WERI-Rb-1 (cell line): ENCODE measurements at regions not wholly inside any gene's neighbourhood (a gene's known extent, or its start where the extent isn't known, plus 50 kb on each side); places are given as distances from the start of the nearest gene placed in this dataset.

Source experiments
- DNase-seq: peaks from one replicate; pipeline ENCODE4 v3.0.0-alpha.2; 2020
- H3K27ac ChIP-seq: fragments of 250-450 bp; sonication (Bioruptor Pico); 2 replicates; pipeline ENCODE4 v1.5.1; 2020; ENCODE audit warnings: mild to moderate bottlenecking, moderate library complexity
- H3K27me3 ChIP-seq: fragments of 250-450 bp; sonication (Bioruptor Pico); 2 replicates; pipeline ENCODE4 v1.5.1; 2021; ENCODE audit warnings: mild to moderate bottlenecking, low read depth, moderate library complexity; ENCODE audit not compliant: insufficient read depth, severe bottlenecking
- H3K36me3 ChIP-seq: fragments of 250-450 bp; sonication (Bioruptor Pico); 2 replicates; pipeline ENCODE4 v1.5.1; 2020; ENCODE audit warnings: mild to moderate bottlenecking, moderate library complexity
- H3K4me3 ChIP-seq: 2 replicates; pipeline ENCODE4 v1.5.1; 2011; ENCODE audit warnings: low read depth, mild to moderate bottlenecking, control low read depth, low read length
- H3K9me3 ChIP-seq: fragments of 250-450 bp; sonication (Bioruptor Pico); 2 replicates; pipeline ENCODE4 v1.5.1; 2021; ENCODE audit warnings: mild to moderate bottlenecking, moderate library complexity; ENCODE audit not compliant: severe bottlenecking
- TF ChIP-seq, protein P1 (sequence below): IDR thresholded peaks from 2 replicates; pipeline ENCODE4 v1.5.1; 2011; ENCODE audit warnings: low read depth, mild to moderate bottlenecking, control low read depth, inconsistent platforms, low read length

DNA sequence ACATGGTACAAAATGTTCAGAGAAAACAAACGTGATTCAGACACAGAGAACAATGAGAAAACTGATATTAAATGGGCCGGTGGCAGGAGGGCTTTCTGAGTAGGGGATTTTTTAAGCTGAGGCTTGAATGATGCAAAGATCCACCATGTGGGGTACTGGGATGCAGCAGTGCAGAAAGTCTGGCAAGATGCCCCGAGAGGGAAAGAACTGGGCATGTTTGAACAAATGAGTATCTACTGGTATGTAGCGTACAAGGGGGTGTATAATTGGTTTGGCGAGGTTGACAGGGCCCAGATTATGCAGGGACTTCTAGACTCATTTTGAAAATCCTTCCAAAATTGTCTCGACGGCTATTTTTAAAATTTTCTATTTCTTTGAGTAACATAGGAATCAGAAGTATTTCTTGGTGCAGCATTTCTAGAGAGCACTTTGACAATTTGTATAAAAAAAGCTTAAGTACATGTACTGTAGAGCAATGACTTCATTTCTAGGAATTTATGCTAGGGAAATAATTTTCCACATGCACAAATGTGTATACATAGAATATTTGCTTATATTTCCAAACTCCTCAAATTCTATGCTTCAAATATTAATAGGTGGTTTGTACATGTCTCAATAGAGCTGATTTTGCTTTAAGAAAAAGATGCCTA, 119.6 kb upstream of the DOK5 start:
- DNase-seq, result no peak
- TF ChIP-seq, protein P1, sequence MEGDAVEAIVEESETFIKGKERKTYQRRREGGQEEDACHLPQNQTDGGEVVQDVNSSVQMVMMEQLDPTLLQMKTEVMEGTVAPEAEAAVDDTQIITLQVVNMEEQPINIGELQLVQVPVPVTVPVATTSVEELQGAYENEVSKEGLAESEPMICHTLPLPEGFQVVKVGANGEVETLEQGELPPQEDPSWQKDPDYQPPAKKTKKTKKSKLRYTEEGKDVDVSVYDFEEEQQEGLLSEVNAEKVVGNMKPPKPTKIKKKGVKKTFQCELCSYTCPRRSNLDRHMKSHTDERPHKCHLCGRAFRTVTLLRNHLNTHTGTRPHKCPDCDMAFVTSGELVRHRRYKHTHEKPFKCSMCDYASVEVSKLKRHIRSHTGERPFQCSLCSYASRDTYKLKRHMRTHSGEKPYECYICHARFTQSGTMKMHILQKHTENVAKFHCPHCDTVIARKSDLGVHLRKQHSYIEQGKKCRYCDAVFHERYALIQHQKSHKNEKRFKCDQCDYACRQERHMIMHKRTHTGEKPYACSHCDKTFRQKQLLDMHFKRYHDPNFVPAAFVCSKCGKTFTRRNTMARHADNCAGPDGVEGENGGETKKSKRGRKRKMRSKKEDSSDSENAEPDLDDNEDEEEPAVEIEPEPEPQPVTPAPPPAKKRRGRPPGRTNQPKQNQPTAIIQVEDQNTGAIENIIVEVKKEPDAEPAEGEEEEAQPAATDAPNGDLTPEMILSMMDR, result no peak
- H3K36me3 ChIP-seq, result no peaks in the 10 kb centered on the region
- H3K4me3 ChIP-seq, result no peak overlapping the region
- no peaks in the 10 kb centered on the region for H3K9me3 ChIP-seq
- H3K27me3 ChIP-seq, result peaks cover 57% of the 10 kb centered on the region
- no peak overlapping the region for H3K27ac ChIP-seq

DNA sequence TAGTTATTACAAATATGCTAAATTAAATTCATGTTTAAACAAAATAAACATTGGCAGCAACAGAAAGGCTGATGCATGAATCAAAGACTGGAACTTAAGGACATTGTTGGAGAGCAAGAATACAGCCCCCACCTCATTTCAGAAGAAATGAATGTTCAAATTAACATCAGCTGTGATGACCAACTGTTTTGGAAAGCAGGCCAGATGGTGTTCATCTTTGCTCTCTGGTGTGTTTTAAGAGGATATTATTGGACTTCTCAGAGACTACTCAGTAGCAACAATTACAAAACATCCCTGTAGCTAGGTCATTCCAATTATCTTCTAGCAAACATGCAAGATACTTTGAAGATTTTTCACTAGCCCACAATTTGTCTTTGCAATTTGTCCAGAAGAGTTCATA, 118.6 kb upstream of the DOK5 start:
- Histone ChIP-seq H3K36me3 (no peaks in the 10 kb centered on the region), H3K27ac (no peak overlapping the region), H3K27me3 (peaks cover 62% of the 10 kb centered on the region), H3K4me3 (no peak overlapping the region), H3K9me3 (no peaks in the 10 kb centered on the region)
- DNase-seq, result no peak
- TF ChIP-seq, protein P1, result no peak

DNA sequence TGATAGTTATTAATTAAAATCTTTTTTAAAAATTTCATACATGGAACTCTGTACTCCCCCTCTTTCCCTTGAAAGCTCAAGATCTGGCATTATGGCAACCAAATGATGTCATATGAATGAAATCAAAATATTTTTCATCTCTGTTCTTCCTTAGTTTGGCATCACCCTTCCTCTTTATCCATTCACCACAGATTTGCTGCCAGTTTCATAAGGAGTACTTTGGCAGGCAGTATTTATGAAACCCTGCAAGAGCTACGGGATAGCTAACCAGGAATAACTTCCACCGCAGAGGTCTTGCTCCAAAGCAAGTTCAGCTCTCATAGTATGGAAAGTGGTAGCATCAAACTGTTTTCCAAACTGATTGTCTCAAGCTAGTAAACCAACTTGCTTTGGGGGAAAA, 113.9 kb upstream of the DOK5 start:
- TF ChIP-seq, protein P1, result no peak
- Histone ChIP-seq H3K4me3 (no peak overlapping the region), H3K36me3 (no peaks in the 10 kb centered on the region), H3K27ac (no peak overlapping the region), H3K27me3 (peaks cover 58% of the 10 kb centered on the region), H3K9me3 (no peaks in the 10 kb centered on the region)
- no peak for DNase-seq

DNA sequence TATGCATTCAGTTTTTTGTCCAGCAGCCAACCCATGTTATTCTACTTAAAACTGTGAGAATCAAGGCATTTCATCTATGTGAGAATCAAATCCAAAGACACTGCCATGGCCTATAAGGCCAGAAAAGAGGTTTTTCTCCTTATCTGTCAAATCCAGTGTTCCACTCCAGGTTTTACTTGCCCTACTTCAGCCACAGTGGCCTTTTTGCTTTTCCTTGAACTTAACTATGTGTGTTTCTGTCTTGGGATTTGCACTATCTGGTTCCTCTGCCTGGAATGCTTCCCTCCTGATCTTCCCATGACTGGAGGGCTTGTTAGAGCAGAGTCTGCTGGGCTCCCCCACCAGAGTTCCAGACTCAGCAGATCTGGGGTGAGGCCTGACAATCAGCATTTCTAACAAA, 113.1 kb upstream of the DOK5 start:
- DNase-seq, result no peak
- Histone ChIP-seq H3K27me3 (peaks cover 57% of the 10 kb centered on the region), H3K27ac (no peak overlapping the region), H3K4me3 (no peak overlapping the region), H3K36me3 (no peaks in the 10 kb centered on the region), H3K9me3 (no peaks in the 10 kb centered on the region)
- TF ChIP-seq, protein P1, result no peak

DNA sequence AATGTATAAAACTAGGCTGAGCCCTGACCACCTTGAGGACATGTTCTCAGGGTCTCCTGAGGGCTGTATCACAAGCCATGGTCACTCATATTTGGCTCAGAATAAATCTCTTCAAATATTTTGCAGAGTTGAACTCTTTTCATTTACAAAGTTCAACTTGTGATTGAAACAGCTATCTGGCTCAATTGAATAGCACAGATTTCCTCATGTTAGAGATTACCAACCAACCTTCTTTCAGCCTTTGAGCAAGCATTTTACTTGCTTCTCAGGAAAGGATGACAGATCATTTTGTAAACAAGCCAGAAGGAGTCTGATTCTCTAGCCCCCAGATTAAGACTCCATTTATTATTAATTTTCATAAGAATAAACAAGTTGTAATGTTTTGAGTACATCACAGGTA, 111.0 kb upstream of the DOK5 start:
- DNase-seq, result no peak
- no peak overlapping the region for H3K4me3 ChIP-seq
- TF ChIP-seq, protein P1, result no peak
- no peak overlapping the region for H3K27ac ChIP-seq
- H3K36me3 ChIP-seq, result no peaks in the 10 kb centered on the region
- peaks cover 62% of the 10 kb centered on the region for H3K27me3 ChIP-seq
- no peaks in the 10 kb centered on the region for H3K9me3 ChIP-seq

DNA sequence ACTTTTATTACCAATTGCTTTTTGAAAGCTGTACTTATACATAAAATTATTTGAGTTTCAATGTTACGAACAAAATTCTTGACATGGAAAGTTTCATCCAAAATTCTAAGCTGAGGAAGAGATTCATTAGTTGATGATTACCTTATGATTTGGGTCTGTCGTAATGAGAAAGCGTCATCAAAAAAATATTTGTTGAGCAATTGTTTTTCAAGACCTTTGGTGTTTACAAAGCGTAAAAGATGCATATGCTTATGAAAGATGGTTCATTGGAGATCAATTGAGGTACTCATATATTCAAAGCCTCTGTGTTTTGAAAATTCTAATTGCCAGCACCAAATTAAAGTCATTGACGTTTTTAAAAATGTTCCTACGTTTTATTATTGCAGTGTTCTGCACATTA, 110.5 kb upstream of the DOK5 start:
- Histone ChIP-seq H3K36me3 (no peaks in the 10 kb centered on the region), H3K27ac (no peak overlapping the region), H3K4me3 (no peak overlapping the region), H3K9me3 (no peaks in the 10 kb centered on the region), H3K27me3 (peaks cover 65% of the 10 kb centered on the region)
- no peak for DNase-seq
- TF ChIP-seq, protein P1, result no peak
